SK-N-MC (cell line): ENCODE measurements at regions not wholly inside any gene's neighbourhood (a gene's known extent, or its start where the extent isn't known, plus 50 kb on each side); places are given as distances from the start of the nearest gene placed in this dataset.

Source experiments
- EZH2 ChIP-seq: fragments of 200-600 bp; sonication (generic); IDR thresholded peaks from one replicate; pipeline ENCODE4 v1.6.1; 2017; ENCODE audit warnings: antibody characterized with exemption
- FOXP2 ChIP-seq: optimal IDR thresholded peaks from 2 replicates; pipeline ENCODE3; 2011; ENCODE audit warnings: mild to moderate bottlenecking, moderate library complexity; ENCODE audit not compliant: insufficient read depth; ENCODE audit errors: extremely low read length, control extremely low read depth
- POLR2AphosphoS5 ChIP-seq: IDR thresholded peaks from 2 replicates; pipeline ENCODE4 v1.6.1; 2012; ENCODE audit warnings: mild to moderate bottlenecking, low read depth, low read length, borderline replicate concordance

- TF ChIP-seq FOXP2 (no peak), EZH2 (no peak), POLR2AphosphoS5 (no peak)
Observed at GRCh38 chr15:95853350-95853749, 477.1 kb upstream of the NR2F2 start.
